Ishikawa (cell line): ENCODE measurements at regions not wholly inside any gene's neighbourhood (a gene's known extent, or its start where the extent isn't known, plus 50 kb on each side); places are given as distances from the start of the nearest gene placed in this dataset.

Source experiments
- CREB1 ChIP-seq: IDR thresholded peaks from 2 replicates; pipeline ENCODE4 v1.6.1; 2012; ENCODE audit warnings: low read depth
- EP300 ChIP-seq: IDR thresholded peaks from 2 replicates; pipeline ENCODE4 v1.6.1; 2012; ENCODE audit warnings: borderline replicate concordance
- FOXM1 ChIP-seq: IDR thresholded peaks from 2 replicates; pipeline ENCODE4 v1.6.1; 2012; ENCODE audit warnings: low read depth, borderline replicate concordance
- RAD21 ChIP-seq: IDR thresholded peaks from 2 replicates; pipeline ENCODE4 v1.6.1; 2012; ENCODE audit warnings: low read depth
- TAF1 ChIP-seq: IDR thresholded peaks from 2 replicates; pipeline ENCODE4 v1.6.1; 2012; ENCODE audit warnings: low read depth, mild to moderate bottlenecking
- TCF12 ChIP-seq: IDR thresholded peaks from 2 replicates; pipeline ENCODE4 v1.6.1; 2012; ENCODE audit warnings: low read depth
- TEAD4 ChIP-seq: IDR thresholded peaks from 2 replicates; pipeline ENCODE4 v1.6.1; 2012
- YY1 ChIP-seq: IDR thresholded peaks from 2 replicates; pipeline ENCODE4 v1.6.1; 2012; ENCODE audit warnings: low read depth
- TF ChIP-seq, protein P1 (sequence below): IDR thresholded peaks from 2 replicates; pipeline ENCODE4 v1.6.1; 2012
- TF ChIP-seq, protein P2 (sequence below): IDR thresholded peaks from 2 replicates; pipeline ENCODE4 v1.6.1; 2012

DNA sequence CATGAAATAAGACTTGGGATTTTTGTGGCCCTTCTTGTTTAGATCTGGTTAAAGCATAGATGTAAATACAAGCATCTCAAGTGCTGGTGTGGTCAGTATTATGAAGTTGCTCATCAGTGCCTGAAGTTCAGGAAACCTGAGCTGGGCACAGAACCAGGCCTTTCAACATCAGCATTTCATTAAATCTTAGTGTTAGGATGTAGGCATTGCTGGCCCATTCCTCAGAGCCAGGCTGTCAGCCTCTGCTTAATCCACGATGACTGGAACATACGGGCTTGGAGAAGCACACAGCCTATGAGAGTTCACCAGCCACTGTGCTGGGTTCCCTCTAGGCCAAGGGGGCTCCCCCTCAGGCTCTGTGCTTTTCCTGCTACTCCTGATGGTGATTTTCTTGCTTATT lies 270.2 kb downstream of the EN1 start:
- TF ChIP-seq, protein P1, sequence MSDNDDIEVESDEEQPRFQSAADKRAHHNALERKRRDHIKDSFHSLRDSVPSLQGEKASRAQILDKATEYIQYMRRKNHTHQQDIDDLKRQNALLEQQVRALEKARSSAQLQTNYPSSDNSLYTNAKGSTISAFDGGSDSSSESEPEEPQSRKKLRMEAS = no peak
- TF ChIP-seq RAD21 = no peak
- TF ChIP-seq YY1 = no peak
- TF ChIP-seq TEAD4 = no peak
- no peak for TF ChIP-seq FOXM1
- no peak for TF ChIP-seq TCF12
- TF ChIP-seq TAF1 = no peak
- TF ChIP-seq, protein P2, sequence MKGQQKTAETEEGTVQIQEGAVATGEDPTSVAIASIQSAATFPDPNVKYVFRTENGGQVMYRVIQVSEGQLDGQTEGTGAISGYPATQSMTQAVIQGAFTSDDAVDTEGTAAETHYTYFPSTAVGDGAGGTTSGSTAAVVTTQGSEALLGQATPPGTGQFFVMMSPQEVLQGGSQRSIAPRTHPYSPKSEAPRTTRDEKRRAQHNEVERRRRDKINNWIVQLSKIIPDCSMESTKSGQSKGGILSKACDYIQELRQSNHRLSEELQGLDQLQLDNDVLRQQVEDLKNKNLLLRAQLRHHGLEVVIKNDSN = no peak
- no peak for TF ChIP-seq EP300
- TF ChIP-seq CREB1 = no peak
